CD4-positive, alpha-beta memory T cell (primary cell): ENCODE measurements at regions not wholly inside any gene's neighbourhood (a gene's known extent, or its start where the extent isn't known, plus 50 kb on each side); places are given as distances from the start of the nearest gene placed in this dataset.
A peak's percentile ranks its signal among the peaks of the same experiment; 100 is the strongest.

Experiments
- CTCF ChIA-PET: fragments of 350-600 bp; sonication (Branson Sonifier 250); formaldehyde crosslinking; loops from one replicate; lab custom pipeline; 2021; ENCODE audit warnings: inconsistent platforms; ENCODE audit not compliant: partially characterized antibody; lab: Charles Lee
- POLR2A ChIA-PET: fragments of 350-600 bp; sonication (Branson Sonifier 250); formaldehyde crosslinking; loops from one replicate; lab custom pipeline; 2021; ENCODE audit not compliant: partially characterized antibody; lab: Charles Lee
- DNase-seq, 5 donors: peaks; one replicate each; pipeline versions ENCODE4 v3.0.0 to v3.0.0-alpha.2; 2020 to 2022; ENCODE audit warnings: mixed read lengths in 1 of 5
- H3K27ac ChIP-seq: one replicate; pipeline ENCODE4 v1.7.0; 2013; ENCODE audit warnings: low read depth, low read length
- H3K27me3 ChIP-seq: 2 replicates; pipeline ENCODE4 v1.7.0; 2013; ENCODE audit warnings: mild to moderate bottlenecking, low read length, moderate library complexity; ENCODE audit not compliant: insufficient read depth
- H3K36me3 ChIP-seq: 2 replicates; pipeline ENCODE4 v1.7.0; 2013; ENCODE audit warnings: mild to moderate bottlenecking, low read length, moderate library complexity; ENCODE audit not compliant: insufficient read depth
- H3K4me1 ChIP-seq: 2 replicates; pipeline ENCODE4 v1.7.0; 2013; ENCODE audit warnings: mild to moderate bottlenecking, low read length, moderate library complexity; ENCODE audit not compliant: insufficient read depth
- H3K4me3 ChIP-seq, 2 donors: one replicate each; pipeline ENCODE4 v1.7.0; 2013; ENCODE audit warnings: low read length in 2 of 2, mild to moderate bottlenecking in 1 of 2
- H3K9me3 ChIP-seq, 2 donors: one replicate each; pipeline ENCODE4 v1.7.0; 2013; ENCODE audit warnings: low read length in 2 of 2, control low read depth in 1 of 2; ENCODE audit not compliant: control insufficient read depth in 1 of 2
- H3K27ac Mint-ChIP-seq, 7 donors: one replicate each; pipeline ENCODE4 v1.8.0; 2020 to 2021; ENCODE audit warnings: mixed read lengths in 7 of 7, mild to moderate bottlenecking in 6 of 7, inconsistent platforms in 3 of 7, moderate library complexity in 3 of 7
- H3K27me3 Mint-ChIP-seq, 2 donors: one replicate each; pipeline ENCODE4 v1.8.0; 2020 to 2021; ENCODE audit warnings: mixed read lengths in 2 of 2
- H3K36me3 Mint-ChIP-seq, 2 donors: one replicate each; pipeline ENCODE4 v1.8.0; 2020 to 2021; ENCODE audit warnings: mixed read lengths in 2 of 2, inconsistent platforms in 1 of 2, mild to moderate bottlenecking in 1 of 2
- H3K4me1 Mint-ChIP-seq, 4 donors: one replicate each; pipeline ENCODE4 v1.8.0; 2020 to 2021; ENCODE audit warnings: mixed read lengths in 4 of 4, mild to moderate bottlenecking in 1 of 4
- H3K4me3 Mint-ChIP-seq, 8 donors: one replicate each; pipeline ENCODE4 v1.8.0; 2020 to 2021; ENCODE audit warnings: mixed read lengths in 8 of 8, mild to moderate bottlenecking in 7 of 8, moderate library complexity in 6 of 8, inconsistent platforms in 3 of 8
- H3K9me3 Mint-ChIP-seq, 8 donors: one replicate each; pipeline ENCODE4 v1.8.0; 2020 to 2021; ENCODE audit warnings: mixed read lengths in 8 of 8, mild to moderate bottlenecking in 5 of 8, inconsistent platforms in 3 of 8, moderate library complexity in 1 of 8
- intact Hi-C: fragments of 100-400 bp; cut with micrococcal nuclease; formaldehyde crosslinking; loops from one replicate; pipeline ENCODE4 v1.15.1; 2023

DNA sequence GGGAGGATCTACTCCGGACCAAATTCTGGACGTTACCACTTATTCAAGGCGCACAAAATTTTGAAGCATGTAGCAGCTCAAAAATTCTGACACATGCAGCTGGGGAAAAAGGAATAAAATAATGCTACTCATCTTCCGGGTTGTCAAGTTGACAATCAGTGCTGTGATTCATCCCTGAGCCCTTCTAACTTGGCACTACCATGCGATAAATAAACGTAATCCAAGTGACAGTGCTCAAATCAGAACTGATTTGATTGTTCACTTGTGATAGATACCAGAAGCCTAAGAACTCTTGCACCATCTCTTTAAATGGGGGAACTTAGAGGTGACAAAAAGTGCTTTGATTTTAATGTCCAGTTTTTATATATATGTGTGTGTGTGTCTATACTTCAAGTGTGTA is 230.2 kb upstream of the TLE4 start:
- ChIA-PET CTCF (no interaction called here), POLR2A (no interaction called here)
- Histone ChIP-seq H3K4me3 (no peak overlapping the region), H3K4me1 (no peaks in the 10 kb centered on the region), H3K36me3 (no peaks in the 10 kb centered on the region), H3K9me3 (no peaks in the 10 kb centered on the region), H3K27me3 (no peaks in the 10 kb centered on the region), H3K27ac (no peak overlapping the region)
- intact Hi-C loops = no loop called here
- Mint-ChIP-seq H3K4me3 (no peak overlapping the region), H3K4me1 (no peaks in the 10 kb centered on the region), H3K9me3 (peaks cover 0 to 7% (median 3%) of the 10 kb centered on the region in 8 donors), H3K27me3 (peaks cover 2 to 5% of the 10 kb centered on the region in 2 donors), H3K27ac (no peak overlapping the region), H3K36me3 (no peaks in the 10 kb centered on the region)
- no peak for DNase-seq

DNA sequence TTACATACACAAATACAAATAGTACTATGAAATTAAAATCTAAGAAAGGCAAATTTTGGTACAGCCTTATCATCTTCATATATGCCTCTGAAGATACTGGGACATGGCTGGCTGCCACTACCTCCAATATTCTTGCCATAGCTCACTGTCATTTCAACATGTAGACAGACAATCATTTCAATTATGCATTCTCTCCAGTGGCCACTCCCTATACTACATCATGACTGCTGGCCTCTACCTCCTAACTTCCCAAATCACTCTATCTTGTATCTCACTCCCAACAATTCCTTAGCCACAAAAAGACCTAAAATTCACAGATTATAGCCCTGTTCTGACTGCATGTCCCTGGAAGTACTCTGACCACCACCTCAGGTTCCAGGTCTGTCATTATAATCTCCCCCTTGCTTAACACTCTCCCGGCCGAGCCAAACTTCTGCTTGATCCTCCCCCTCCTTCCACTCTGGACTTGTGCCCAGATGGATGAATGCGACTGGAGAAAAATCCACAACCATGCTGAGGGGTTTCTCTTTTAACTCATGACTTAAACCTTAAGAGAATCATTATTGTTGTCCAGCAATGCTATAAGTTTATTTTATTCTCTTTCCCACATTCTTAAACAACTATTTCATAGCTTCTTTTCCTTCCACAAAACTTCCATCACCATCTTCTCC is 225.3 kb upstream of the TLE4 start:
- no peaks in the 10 kb centered on the region for H3K9me3 ChIP-seq
- ChIA-PET CTCF (no interaction called here), POLR2A (no interaction called here)
- Mint-ChIP-seq H3K9me3 (peaks cover 0 to 2% (median 0%) of the 10 kb centered on the region in 8 donors), H3K4me3 (no peak overlapping the region), H3K36me3 (no peaks in the 10 kb centered on the region), H3K27ac (no peak overlapping the region), H3K27me3 (peaks cover 0 to 2% of the 10 kb centered on the region in 2 donors), H3K4me1 (no peaks in the 10 kb centered on the region)
- H3K36me3 ChIP-seq = no peaks in the 10 kb centered on the region
- H3K27ac ChIP-seq = no peak overlapping the region
- DNase-seq = no peak
- no peaks in the 10 kb centered on the region for H3K27me3 ChIP-seq
- no peak overlapping the region for H3K4me3 ChIP-seq
- intact Hi-C loops = no loop called here
- H3K4me1 ChIP-seq = no peaks in the 10 kb centered on the region

DNA sequence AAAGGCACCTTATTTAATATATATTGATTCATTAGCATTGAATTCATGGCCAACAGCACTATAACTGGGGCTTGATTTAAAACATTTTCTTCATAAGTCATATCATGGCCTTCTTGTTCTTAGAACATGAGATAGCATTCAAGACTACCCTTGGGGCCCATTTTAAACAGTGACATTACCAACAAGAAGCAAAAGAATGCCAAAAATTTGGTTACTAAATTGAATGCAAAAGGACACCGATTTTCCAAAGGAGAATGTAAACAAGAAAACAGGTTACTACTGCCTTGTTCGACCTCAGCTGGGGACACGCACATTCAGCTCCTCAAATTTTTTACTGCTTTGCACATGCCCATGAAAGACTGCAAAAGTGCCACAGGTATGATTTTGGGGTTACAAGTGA is 219.4 kb upstream of the TLE4 start:
- DNase-seq = no peak
- H3K4me3 ChIP-seq = no peak overlapping the region
- no peaks in the 10 kb centered on the region for H3K27me3 ChIP-seq
- Mint-ChIP-seq H3K4me1 (peaks cover 0 to 5% (median 2%) of the 10 kb centered on the region in 4 donors), H3K4me3 (no peak overlapping the region), H3K36me3 (no peaks in the 10 kb centered on the region), H3K27me3 (no peaks in the 10 kb centered on the region), H3K9me3 (peaks cover 0 to 2% (median 0%) of the 10 kb centered on the region in 8 donors), H3K27ac (no peak overlapping the region)
- ChIA-PET CTCF (no interaction called here), POLR2A (no interaction called here)
- no peak overlapping the region for H3K27ac ChIP-seq
- H3K9me3 ChIP-seq = no peaks in the 10 kb centered on the region
- intact Hi-C loops = no loop called here
- no peaks in the 10 kb centered on the region for H3K36me3 ChIP-seq
- no peaks in the 10 kb centered on the region for H3K4me1 ChIP-seq

- Mint-ChIP-seq H3K27me3 (no peaks in the 10 kb centered on the region), H3K4me3 (no peak overlapping the region), H3K36me3 (no peaks in the 10 kb centered on the region), H3K9me3 (peaks cover 0 to 2% (median 0%) of the 10 kb centered on the region in 8 donors), H3K4me1 (peaks cover 0 to 10% (median 3%) of the 10 kb centered on the region in 4 donors), H3K27ac (no peak overlapping the region)
- POLR2A ChIA-PET = no interaction called here
- DNase-seq = no peak
- intact Hi-C loops = no loop called here
- H3K36me3 ChIP-seq = no peaks in the 10 kb centered on the region
- CTCF ChIA-PET = interaction anchor here (1.6 kb wide), 1 partner anchor 13 kb away, joined by 3 read pairs; no protein-coding TSS in a partner anchor
- H3K4me1 ChIP-seq = no peaks in the 10 kb centered on the region
- no peak overlapping the region for H3K4me3 ChIP-seq
- H3K9me3 ChIP-seq = no peaks in the 10 kb centered on the region
- no peaks in the 10 kb centered on the region for H3K27me3 ChIP-seq
- no peak overlapping the region for H3K27ac ChIP-seq
Observed at GRCh38 chr9:79353856-79354520, 217.8 kb upstream of the TLE4 start.

DNA sequence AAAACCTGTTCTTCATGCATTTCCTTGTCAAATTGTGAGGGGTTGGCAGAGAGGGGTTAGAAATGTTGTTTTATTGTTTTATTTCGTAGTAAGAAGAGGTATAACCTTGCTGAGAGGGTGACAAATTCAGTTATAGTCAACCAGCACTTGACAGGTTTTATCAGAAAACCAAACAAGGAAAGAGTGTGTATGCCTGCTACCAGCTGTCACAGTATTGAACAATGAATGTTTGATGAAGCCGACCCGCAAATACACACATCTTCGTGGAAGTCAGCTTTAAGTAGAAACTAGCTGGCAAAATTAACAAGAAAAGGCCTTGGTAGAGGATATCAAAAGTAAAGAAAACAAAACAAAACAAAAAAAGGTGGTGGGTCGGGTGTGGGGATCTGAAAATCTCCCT is 214.6 kb upstream of the TLE4 start:
- Mint-ChIP-seq H3K4me1 (peaks cover 0 to 10% (median 3%) of the 10 kb centered on the region in 4 donors), H3K27me3 (peaks cover 0 to 5% of the 10 kb centered on the region in 2 donors), H3K4me3 (peak overlapping the region in 1 of 8 donors; percentile 43), H3K9me3 (peaks cover 0 to 1% (median 0%) of the 10 kb centered on the region in 8 donors), H3K27ac (no peak overlapping the region), H3K36me3 (no peaks in the 10 kb centered on the region)
- no peaks in the 10 kb centered on the region for H3K36me3 ChIP-seq
- no peak for DNase-seq
- H3K4me3 ChIP-seq = no peak overlapping the region
- H3K9me3 ChIP-seq = no peaks in the 10 kb centered on the region
- H3K27me3 ChIP-seq = no peaks in the 10 kb centered on the region
- POLR2A ChIA-PET = no interaction called here
- H3K27ac ChIP-seq = no peak overlapping the region
- CTCF ChIA-PET = no interaction called here
- intact Hi-C loops = no loop called here
- H3K4me1 ChIP-seq = no peaks in the 10 kb centered on the region

DNA sequence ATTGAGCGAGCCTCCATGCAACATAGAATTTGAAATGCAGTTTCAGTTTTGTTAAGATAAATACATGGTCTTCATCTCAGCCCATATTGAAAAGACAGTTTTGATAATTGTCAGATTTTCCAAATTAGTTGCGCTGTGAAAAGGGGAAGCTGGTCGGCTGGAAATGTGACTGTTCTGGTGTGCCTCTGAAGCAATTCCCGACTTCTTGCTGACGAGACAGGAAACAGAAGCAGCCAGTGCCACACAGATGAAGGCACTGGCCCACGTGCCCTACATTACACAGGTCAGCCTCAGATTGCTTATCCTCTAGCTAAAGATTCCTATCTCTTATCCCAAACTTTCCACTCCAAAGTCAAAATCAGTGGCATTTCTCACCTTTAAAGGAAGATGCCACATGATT is 214.1 kb upstream of the TLE4 start:
- Mint-ChIP-seq H3K9me3 (peaks cover 0 to 1% (median 0%) of the 10 kb centered on the region in 8 donors), H3K27ac (no peak overlapping the region), H3K4me3 (peak overlapping the region in 2 of 8 donors; percentile 9 to 43), H3K27me3 (peaks cover 0 to 7% of the 10 kb centered on the region in 2 donors), H3K4me1 (peaks cover 0 to 10% (median 3%) of the 10 kb centered on the region in 4 donors), H3K36me3 (no peaks in the 10 kb centered on the region)
- Histone ChIP-seq H3K27me3 (no peaks in the 10 kb centered on the region), H3K9me3 (no peaks in the 10 kb centered on the region), H3K36me3 (no peaks in the 10 kb centered on the region), H3K4me3 (no peak overlapping the region), H3K27ac (no peak overlapping the region), H3K4me1 (no peaks in the 10 kb centered on the region)
- POLR2A ChIA-PET = no interaction called here
- CTCF ChIA-PET = no interaction called here
- intact Hi-C loops = no loop called here
- no peak for DNase-seq

DNA sequence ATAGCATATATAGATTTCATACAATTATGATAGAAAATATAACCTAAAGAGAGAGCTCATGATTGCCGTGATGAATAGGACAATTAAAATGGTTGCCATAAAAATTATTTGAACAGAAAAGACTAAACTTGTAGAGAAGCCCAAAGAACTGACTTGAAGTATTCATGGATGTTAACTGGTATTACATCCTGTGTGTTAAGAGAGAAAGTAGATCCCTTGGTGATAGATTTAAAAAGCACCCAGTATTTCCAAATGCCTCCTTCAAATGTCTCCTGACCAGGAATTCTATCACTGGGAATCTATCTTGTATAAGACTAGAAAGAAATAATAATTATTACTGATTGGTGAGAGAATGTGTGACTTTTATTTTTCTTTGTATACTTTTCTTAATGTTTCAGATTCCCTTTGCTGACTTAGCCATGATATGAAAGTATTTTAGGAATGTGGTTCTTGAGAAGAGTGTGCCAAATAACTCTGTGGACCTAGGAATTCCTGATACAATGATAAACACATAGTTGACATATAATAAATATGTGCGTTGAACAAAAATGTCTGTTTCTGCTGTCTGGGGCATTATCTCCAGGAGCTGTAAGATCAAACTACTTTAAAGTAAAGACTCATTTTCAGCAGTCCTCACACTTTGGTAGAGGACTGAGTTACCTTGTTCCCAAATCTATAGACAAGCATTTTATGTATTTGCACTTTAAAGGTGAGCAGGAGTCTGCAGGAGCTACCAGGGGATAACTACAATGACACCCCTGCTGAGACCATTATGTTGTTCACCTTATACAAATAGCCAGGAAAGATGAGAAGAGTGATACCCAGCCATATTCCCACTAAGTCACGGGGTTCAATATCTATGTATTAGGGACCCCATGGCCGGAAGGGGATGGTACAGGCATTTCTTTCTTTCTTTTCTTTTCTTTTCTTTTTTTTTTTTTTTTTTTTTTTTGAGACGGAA is 211.1 kb upstream of the TLE4 start:
- no peak overlapping the region for H3K4me3 Mint-ChIP-seq
- ChIA-PET POLR2A (no interaction called here), CTCF (no interaction called here)
- H3K4me1 ChIP-seq = no peaks in the 10 kb centered on the region
- intact Hi-C loops = no loop called here
- H3K36me3 Mint-ChIP-seq = no peaks in the 10 kb centered on the region
- H3K36me3 ChIP-seq = no peaks in the 10 kb centered on the region
- no peaks in the 10 kb centered on the region for H3K9me3 ChIP-seq
- H3K27ac ChIP-seq = no peak overlapping the region
- H3K27ac Mint-ChIP-seq = no peak overlapping the region
- no peak overlapping the region for H3K4me3 ChIP-seq
- no peak for DNase-seq
- H3K4me1 Mint-ChIP-seq = peaks cover 0 to 10% (median 3%) of the 10 kb centered on the region in 4 donors
- H3K27me3 ChIP-seq = no peaks in the 10 kb centered on the region
- peaks cover 0 to 7% of the 10 kb centered on the region in 2 donors for H3K27me3 Mint-ChIP-seq
- no peaks in the 10 kb centered on the region for H3K9me3 Mint-ChIP-seq
